ENCODE measurements at regions not wholly inside any gene's neighbourhood (a gene's known extent, or its start where the extent isn't known, plus 50 kb on each side); places are given as distances from the start of the nearest gene placed in this dataset.

- Histone ChIP-seq H3K27me3 (ENCODE audit: control insufficient read depth in 1 of 2, insufficient read depth in 2 of 2, low read length in 2 of 2) (no peaks in the 10 kb centered on the region), H3K4me3 (ENCODE audit: low read length) (no peak overlapping the region), H3K36me3 (ENCODE audit: insufficient read depth, low read length) (no peaks in the 10 kb centered on the region), H3K27ac (ENCODE audit: low read depth in 1 of 2, low read length in 2 of 2) (no peak overlapping the region), H3K4me1 (ENCODE audit: insufficient read depth, low read length) (no peaks in the 10 kb centered on the region), H3K9me3 (ENCODE audit: control insufficient read depth in 1 of 2, insufficient read depth in 1 of 2, low read length in 2 of 2) (peaks cover 8 to 11% of the 10 kb centered on the region in 2 experiments)
- ChIA-PET CTCF (no interaction called here), POLR2A (no interaction called here)
- Mint-ChIP-seq H3K36me3 (ENCODE audit: low read depth) (peaks cover 5% of the 10 kb centered on the region), H3K27ac (no peak overlapping the region), H3K9me3 (peaks cover 12% of the 10 kb centered on the region), H3K4me1 (ENCODE audit: low read depth) (peaks cover 12% of the 10 kb centered on the region), H3K4me3 (no peak overlapping the region), H3K27me3 (no peaks in the 10 kb centered on the region)
- no peak for DNase-seq
- no peak for ATAC-seq (ENCODE audit: poor library complexity)
- intact Hi-C loops (cut with DNase I, micrococcal nuclease): no loop called here
- no peak for TF ChIP-seq CTCF (IDR thresholded peaks at IDR 0.05)
Observed at GRCh38 chr2:160635488-160635887, 141.9 kb upstream of the RBMS1 start.

GRCh38 chr2:160639472-160639871, 145.9 kb upstream of the RBMS1 start:
- no peak overlapping the region for H3K27ac ChIP-seq (ENCODE audit: low read depth in 1 of 2, low read length in 2 of 2)
- H3K36me3 ChIP-seq (ENCODE audit: insufficient read depth, low read length): no peaks in the 10 kb centered on the region
- Mint-ChIP-seq H3K27ac (no peak overlapping the region), H3K9me3 (peaks cover 14% of the 10 kb centered on the region), H3K27me3 (no peaks in the 10 kb centered on the region), H3K4me1 (ENCODE audit: low read depth) (no peaks in the 10 kb centered on the region), H3K4me3 (no peak overlapping the region), H3K36me3 (ENCODE audit: low read depth) (peaks cover 5% of the 10 kb centered on the region)
- ATAC-seq (ENCODE audit: poor library complexity): no peak
- H3K4me3 ChIP-seq (ENCODE audit: low read length): no peak overlapping the region
- intact Hi-C loops (cut with DNase I, micrococcal nuclease): no loop called here
- no peak for TF ChIP-seq CTCF (IDR thresholded peaks at IDR 0.05)
- DNase-seq: no peak
- H3K9me3 ChIP-seq (ENCODE audit: control insufficient read depth in 1 of 2, insufficient read depth in 1 of 2, low read length in 2 of 2): peaks cover 0 to 11% of the 10 kb centered on the region in 2 experiments
- ChIA-PET POLR2A (no interaction called here), CTCF (no interaction called here)
- H3K27me3 ChIP-seq (ENCODE audit: control insufficient read depth in 1 of 2, insufficient read depth in 2 of 2, low read length in 2 of 2): no peaks in the 10 kb centered on the region
- H3K4me1 ChIP-seq (ENCODE audit: insufficient read depth, low read length): no peaks in the 10 kb centered on the region

GRCh38 chr2:160646684-160647444, 153.3 kb upstream of the RBMS1 start:
- H3K27ac ChIP-seq (ENCODE audit: low read depth in 1 of 2, low read length in 2 of 2): no peak overlapping the region
- H3K36me3 Mint-ChIP-seq (ENCODE audit: low read depth): no peaks in the 10 kb centered on the region
- DNase-seq: no peak
- H3K36me3 ChIP-seq (ENCODE audit: insufficient read depth, low read length): no peaks in the 10 kb centered on the region
- no peak overlapping the region for H3K4me3 ChIP-seq (ENCODE audit: low read length)
- no peaks in the 10 kb centered on the region for H3K27me3 Mint-ChIP-seq
- TF ChIP-seq CTCF (IDR thresholded peaks at IDR 0.05): no peak
- no peak for ATAC-seq (ENCODE audit: poor library complexity)
- H3K9me3 Mint-ChIP-seq: no peaks in the 10 kb centered on the region
- H3K4me1 ChIP-seq (ENCODE audit: insufficient read depth, low read length): peaks cover 4% of the 10 kb centered on the region
- H3K4me1 Mint-ChIP-seq (ENCODE audit: low read depth): peaks cover 15% of the 10 kb centered on the region
- intact Hi-C loops (cut with DNase I, micrococcal nuclease): no loop called here
- CTCF ChIA-PET: no interaction called here
- no peaks in the 10 kb centered on the region for H3K27me3 ChIP-seq (ENCODE audit: control insufficient read depth in 1 of 2, insufficient read depth in 2 of 2, low read length in 2 of 2)
- no peak overlapping the region for H3K4me3 Mint-ChIP-seq
- no peak overlapping the region for H3K27ac Mint-ChIP-seq
- POLR2A ChIA-PET: no interaction called here
- peaks cover 0 to 10% of the 10 kb centered on the region in 2 experiments for H3K9me3 ChIP-seq (ENCODE audit: control insufficient read depth in 1 of 2, insufficient read depth in 1 of 2, low read length in 2 of 2)
